HepG2 (cell line): ENCODE measurements at regions not wholly inside any gene's neighbourhood (a gene's known extent, or its start where the extent isn't known, plus 50 kb on each side); places are given as distances from the start of the nearest gene placed in this dataset.

Source experiments
- CTCF ChIP-seq: sonication (generic); formaldehyde crosslinking; IDR thresholded peaks from 2 replicates; pipeline ENCODE4 v1.5.0; 2020; ENCODE audit warnings: mild to moderate bottlenecking, missing genetic modification reagents, moderate library complexity
- FOXA1 ChIP-seq, 2 experiments: fragments of 450-650 bp in 1 of 2; sonication (generic) in 1 of 2; formaldehyde crosslinking in 1 of 2; IDR thresholded peaks; 2 replicates each; pipeline versions ENCODE4 v1.4.0 to v1.6.1; 2016 to 2020; ENCODE audit warnings: missing genetic modification reagents in 1 of 2
- SMARCC2 ChIP-seq: fragments of 450-650 bp; IDR thresholded peaks from 2 replicates; pipeline ENCODE4 v1.6.1; 2017; ENCODE audit warnings: antibody characterized with exemption, mild to moderate bottlenecking
- SRSF4 ChIP-seq: fragments of 200-400 bp; formaldehyde crosslinking; IDR thresholded peaks from one replicate; pipeline ENCODE4 v1.6.1; 2018; ENCODE audit warnings: mild to moderate bottlenecking, low read depth, low read length, moderate library complexity; ENCODE audit not compliant: poor library complexity, severe bottlenecking
- ZNF362 ChIP-seq: sonication (generic); formaldehyde crosslinking; IDR thresholded peaks from 2 replicates; pipeline ENCODE4 v1.4.0; 2020; ENCODE audit warnings: missing genetic modification reagents, mild to moderate bottlenecking, borderline replicate concordance

GRCh38 chr2:162965191-162965590 lies 126.6 kb upstream of the KCNH7 start:
- TF ChIP-seq ZNF362 (CRISPR knock-in tag), result no peak
- TF ChIP-seq SMARCC2, result no peak
- TF ChIP-seq FOXA1 (IDR thresholded peaks at IDR 0.05), result no peak
- no peak for TF ChIP-seq FOXA1 (CRISPR knock-in tag; IDR thresholded peaks at IDR 0.05)
- TF ChIP-seq CTCF (CRISPR knock-in tag), result no peak
- no peak for TF ChIP-seq SRSF4
